ENCODE measurements at regions not wholly inside any gene's neighbourhood (a gene's known extent, or its start where the extent isn't known, plus 50 kb on each side); places are given as distances from the start of the nearest gene placed in this dataset.
"Not testable (repeated sequence)": the region's sequence is repeated elsewhere in the genome, so short reads cannot be mapped to it uniquely, and the experiment has no call there.

GRCh38 chr2:118747637-118748036 is 99.8 kb downstream of the EN1 start:
- no peak for DNase-seq (ENCODE audit: low spot score)
- in situ Hi-C loops (cut with MboI; ENCODE audit: low pct_unique_long_range_greater_than_20kb, low sequenced_read_pairs, unreplicated experiment): no loop called here
- no peak for TF ChIP-seq CTCF (IDR thresholded peaks at IDR 0.05; ENCODE audit: extremely low read depth, insufficient read depth, missing control alignments)

GRCh38 chr2:118747066-118747465 is 100.4 kb downstream of the EN1 start:
- in situ Hi-C loops (cut with MboI; ENCODE audit: low pct_unique_long_range_greater_than_20kb, low sequenced_read_pairs, unreplicated experiment): no loop called here
- DNase-seq (ENCODE audit: low spot score): no peak
- no peak for TF ChIP-seq CTCF (IDR thresholded peaks at IDR 0.05; ENCODE audit: extremely low read depth, insufficient read depth, missing control alignments)

GRCh38 chr2:118744682-118745181 is 102.7 kb downstream of the EN1 start:
- in situ Hi-C loops (cut with MboI; ENCODE audit: low pct_unique_long_range_greater_than_20kb, low sequenced_read_pairs, unreplicated experiment); DNase-seq (ENCODE audit: low spot score): not testable (repeated sequence)

GRCh38 chr2:118738524-118739308 is 108.7 kb downstream of the EN1 start:
- no peak for TF ChIP-seq CTCF (IDR thresholded peaks at IDR 0.05; ENCODE audit: extremely low read depth, insufficient read depth, missing control alignments)
- no peak for DNase-seq (ENCODE audit: low spot score)
- in situ Hi-C loops (cut with MboI; ENCODE audit: low pct_unique_long_range_greater_than_20kb, low sequenced_read_pairs, unreplicated experiment): no loop called here

- TF ChIP-seq CTCF (IDR thresholded peaks at IDR 0.05; ENCODE audit: extremely low read depth, insufficient read depth, missing control alignments): no peak
- in situ Hi-C loops (cut with MboI; ENCODE audit: low pct_unique_long_range_greater_than_20kb, low sequenced_read_pairs, unreplicated experiment): no loop called here
- DNase-seq (ENCODE audit: low spot score): no peak
These were observed 109.3 kb downstream of the EN1 start for GRCh38 chr2:118738106-118738505.

- no peak for TF ChIP-seq CTCF (IDR thresholded peaks at IDR 0.05; ENCODE audit: extremely low read depth, insufficient read depth, missing control alignments)
- no peak for DNase-seq (ENCODE audit: low spot score)
- in situ Hi-C loops (cut with MboI; ENCODE audit: low pct_unique_long_range_greater_than_20kb, low sequenced_read_pairs, unreplicated experiment): no loop called here
These were observed 109.8 kb downstream of the EN1 start for GRCh38 chr2:118737684-118738083.

- no peak for DNase-seq (ENCODE audit: low spot score)
- no peak for TF ChIP-seq CTCF (IDR thresholded peaks at IDR 0.05; ENCODE audit: extremely low read depth, insufficient read depth, missing control alignments)
- in situ Hi-C loops (cut with MboI; ENCODE audit: low pct_unique_long_range_greater_than_20kb, low sequenced_read_pairs, unreplicated experiment): no loop called here
These were observed 115.0 kb downstream of the EN1 start for GRCh38 chr2:118732432-118732831.

All from GM13977 (cell line).